Skeletal muscle tissue (tissue), 3 donors: ENCODE measurements at regions not wholly inside any gene's neighbourhood (a gene's known extent, or its start where the extent isn't known, plus 50 kb on each side); places are given as distances from the start of the nearest gene placed in this dataset.

ENCODE experiments used
- H3K27ac ChIP-seq: one replicate; pipeline ENCODE4 v1.7.0; 2013; ENCODE audit warnings: mild to moderate bottlenecking, low read depth, low read length, inconsistent platforms
- H3K27me3 ChIP-seq, 3 donors: one replicate each; pipeline ENCODE4 v1.7.0; 2013; ENCODE audit warnings: low read length in 3 of 3; ENCODE audit not compliant: control insufficient read depth in 3 of 3, insufficient read depth in 3 of 3
- H3K36me3 ChIP-seq, 3 donors: one replicate each; pipeline ENCODE4 v1.7.0; 2013; ENCODE audit warnings: low read length in 3 of 3; ENCODE audit not compliant: control insufficient read depth in 3 of 3, insufficient read depth in 3 of 3
- H3K4me1 ChIP-seq, 3 donors: one replicate each; pipeline ENCODE4 v1.7.0; 2013; ENCODE audit warnings: low read length in 3 of 3, mild to moderate bottlenecking in 3 of 3; ENCODE audit not compliant: control insufficient read depth in 3 of 3, insufficient read depth in 3 of 3
- H3K4me3 ChIP-seq, 3 donors: one replicate each; pipeline ENCODE4 v1.7.0; 2013; ENCODE audit warnings: low read length in 3 of 3
- H3K9ac ChIP-seq, 3 donors: one replicate each; pipeline ENCODE4 v1.7.0; 2013; ENCODE audit warnings: low read length in 3 of 3, mild to moderate bottlenecking in 3 of 3, moderate library complexity in 2 of 3, low read depth in 1 of 3
- H3K9me3 ChIP-seq, 3 donors: one replicate each; pipeline ENCODE4 v1.7.0; 2013; ENCODE audit warnings: low read length in 3 of 3; ENCODE audit not compliant: control insufficient read depth in 3 of 3
- donor health status: Osteomylitis.

DNA sequence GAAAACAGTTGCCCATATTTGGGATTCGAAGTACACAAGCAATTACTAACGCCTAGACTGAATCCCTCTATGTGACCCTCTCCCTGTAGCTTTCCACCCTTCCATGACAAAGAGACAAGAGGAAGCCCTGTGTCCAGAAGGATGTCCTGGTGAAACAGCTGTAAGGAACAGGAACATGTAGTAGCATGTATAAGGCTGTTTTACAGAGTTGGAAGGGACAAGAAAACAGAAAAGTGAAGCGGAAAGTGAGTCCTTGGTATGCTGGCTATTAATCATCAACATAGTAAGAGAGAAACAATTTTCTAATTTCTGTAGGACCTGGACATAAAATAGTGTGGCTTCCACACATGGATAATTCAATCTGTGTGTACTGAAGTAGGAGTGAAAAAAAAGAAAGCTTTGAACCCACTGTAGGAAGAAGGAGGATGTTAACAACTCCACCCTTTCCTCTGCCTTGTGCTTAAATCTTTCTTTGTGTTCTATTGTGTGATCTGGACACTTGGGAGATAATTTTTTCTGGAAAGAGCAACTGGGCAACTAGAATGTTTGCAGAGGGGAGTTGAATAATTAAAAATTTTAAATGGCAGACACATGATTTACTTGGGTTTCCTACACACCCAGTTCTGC lies 162.3 kb upstream of the ZSWIM2 start:
- Histone ChIP-seq H3K4me1 (no peaks in the 10 kb centered on the region), H3K9me3 (no peaks in the 10 kb centered on the region), H3K27me3 (no peaks in the 10 kb centered on the region), H3K27ac (no peak overlapping the region), H3K9ac (no peak overlapping the region), H3K36me3 (no peaks in the 10 kb centered on the region), H3K4me3 (no peak overlapping the region)

DNA sequence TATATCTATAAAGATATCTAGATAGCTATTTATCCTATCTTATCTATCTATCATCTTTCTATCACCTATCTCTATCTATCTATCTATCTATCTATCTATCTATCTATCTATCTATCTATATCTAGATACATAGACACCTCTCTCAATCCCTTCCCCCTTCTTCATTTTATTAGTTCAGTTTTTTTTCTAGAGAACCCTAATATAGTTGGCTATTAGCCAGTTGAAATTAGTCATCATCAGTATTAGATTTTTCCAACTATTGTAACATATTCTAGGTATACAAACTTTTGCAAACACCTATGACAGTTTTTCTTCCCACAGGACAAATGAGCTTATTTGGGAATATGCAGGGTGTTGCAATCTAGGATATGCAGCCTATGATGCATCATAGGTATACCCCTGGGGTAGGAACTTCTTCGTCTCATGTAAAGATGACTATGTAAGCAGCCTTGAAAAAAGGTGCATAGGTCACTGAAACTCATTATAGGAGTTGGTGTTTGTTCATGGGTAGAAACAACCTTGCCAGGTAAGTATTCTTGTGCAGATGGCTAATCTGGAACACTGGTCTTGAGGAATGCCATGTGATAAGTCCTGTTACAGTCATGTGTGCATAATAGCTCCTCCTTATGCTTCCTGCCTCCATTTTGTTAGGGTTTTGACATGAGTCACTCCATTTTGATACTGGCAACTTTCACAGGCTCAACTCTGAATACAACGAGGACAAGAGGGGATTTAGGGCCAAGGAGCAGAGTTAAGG lies 160.7 kb upstream of the ZSWIM2 start:
- Histone ChIP-seq H3K36me3 (no peaks in the 10 kb centered on the region), H3K9ac (no peak overlapping the region), H3K4me1 (no peaks in the 10 kb centered on the region), H3K27me3 (no peaks in the 10 kb centered on the region), H3K9me3 (no peaks in the 10 kb centered on the region), H3K4me3 (no peak overlapping the region), H3K27ac (no peak overlapping the region)

DNA sequence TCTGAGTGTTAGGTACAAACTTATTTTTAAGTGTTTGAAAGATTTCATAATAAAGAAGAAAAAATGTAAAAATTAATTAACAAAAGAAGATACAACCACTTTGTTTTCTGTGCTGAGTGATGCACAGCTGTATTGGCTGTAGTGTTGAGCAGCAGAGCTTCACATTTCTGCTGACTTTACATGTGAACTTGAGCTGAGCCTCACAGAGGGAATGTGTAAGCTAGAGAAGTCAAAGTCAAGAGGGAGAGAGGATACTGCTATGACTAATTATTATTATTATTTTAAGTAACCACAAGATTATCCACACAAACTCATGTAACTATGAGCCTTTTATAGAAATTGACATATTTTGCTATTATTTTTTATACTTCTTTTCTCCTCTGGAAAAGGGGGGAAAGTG lies 159.1 kb upstream of the ZSWIM2 start:
- Histone ChIP-seq H3K9me3 (no peaks in the 10 kb centered on the region), H3K27ac (no peak overlapping the region), H3K4me3 (no peak overlapping the region), H3K27me3 (no peaks in the 10 kb centered on the region), H3K4me1 (no peaks in the 10 kb centered on the region), H3K36me3 (no peaks in the 10 kb centered on the region), H3K9ac (no peak overlapping the region)

DNA sequence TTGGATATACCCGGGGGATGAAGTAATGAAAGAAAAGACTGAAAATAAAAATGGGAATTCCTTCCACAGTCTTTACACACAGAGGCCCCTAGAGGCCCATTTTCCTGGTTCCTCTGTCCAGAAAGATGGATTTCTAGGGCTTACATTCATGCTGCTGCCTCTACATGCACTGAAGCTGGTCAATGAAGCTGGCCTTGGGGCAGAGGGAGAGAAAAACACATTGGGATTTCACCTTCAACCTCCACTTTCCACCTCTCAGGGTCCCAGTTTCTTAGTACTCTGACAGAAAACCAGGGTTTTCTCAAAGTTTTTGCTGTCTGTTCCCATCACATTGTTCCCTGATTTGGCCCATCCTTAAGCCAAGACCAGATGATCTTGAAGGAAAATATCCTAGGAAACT lies 154.6 kb upstream of the ZSWIM2 start:
- Histone ChIP-seq H3K27me3 (no peaks in the 10 kb centered on the region), H3K4me1 (no peaks in the 10 kb centered on the region), H3K36me3 (no peaks in the 10 kb centered on the region), H3K9me3 (no peaks in the 10 kb centered on the region), H3K27ac (no peak overlapping the region), H3K4me3 (peak overlapping the region in 1 of 3 donors; percentile 54), H3K9ac (no peak overlapping the region)

DNA sequence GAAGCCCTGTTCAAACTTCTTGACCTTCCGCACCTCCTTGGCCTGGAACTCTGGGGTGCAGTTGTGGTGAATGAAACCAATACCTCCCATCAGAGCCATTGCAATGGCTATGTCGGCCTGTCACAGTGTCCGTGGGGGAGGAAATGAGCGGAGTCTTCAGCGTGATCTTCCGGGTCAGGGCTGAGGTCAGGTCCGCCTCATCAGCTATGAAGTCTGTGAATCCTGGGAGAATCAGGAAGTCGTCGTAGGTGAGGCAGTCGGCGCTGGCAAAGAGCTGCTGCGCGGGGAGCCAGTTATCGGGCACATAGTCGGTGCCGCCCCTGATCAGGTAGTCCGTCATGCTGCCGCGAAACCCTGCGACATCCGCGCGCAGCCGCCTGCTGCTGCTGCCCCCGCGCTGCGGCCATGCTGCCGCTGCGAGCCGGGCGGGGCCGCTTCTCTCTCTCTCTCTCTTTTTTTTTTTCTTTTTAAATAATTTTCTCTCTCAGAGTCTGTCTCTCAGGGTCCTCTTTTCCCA lies 154.1 kb upstream of the ZSWIM2 start:
- Histone ChIP-seq H3K9me3 (no peaks in the 10 kb centered on the region), H3K9ac (no peak overlapping the region), H3K4me1 (no peaks in the 10 kb centered on the region), H3K27me3 (no peaks in the 10 kb centered on the region), H3K36me3 (no peaks in the 10 kb centered on the region), H3K4me3 (peak overlapping the region in 1 of 3 donors; percentile 54), H3K27ac (no peak overlapping the region)

DNA sequence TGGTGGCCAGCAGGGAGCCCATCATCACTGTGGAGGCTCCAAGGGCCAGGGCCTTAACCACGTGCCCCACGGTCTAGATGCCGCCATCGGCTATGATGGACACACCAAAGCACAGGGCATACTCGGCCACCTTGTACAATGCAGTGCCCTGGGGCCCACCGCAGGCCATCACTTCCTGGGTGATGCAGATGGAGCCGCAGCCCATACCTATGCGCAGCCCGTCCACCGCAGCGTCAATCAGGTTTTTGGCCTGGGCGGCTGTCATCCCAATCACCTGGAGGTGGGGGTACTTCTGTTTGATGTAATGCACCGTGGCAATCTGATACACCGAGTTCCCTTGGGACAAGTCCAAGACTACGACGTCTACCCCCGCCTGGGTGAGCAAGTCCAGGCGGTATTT lies 153.3 kb upstream of the ZSWIM2 start:
- no peak overlapping the region for H3K9ac ChIP-seq
- H3K27ac ChIP-seq, result no peak overlapping the region
- no peak overlapping the region for H3K4me3 ChIP-seq
- H3K9me3 ChIP-seq, result no peaks in the 10 kb centered on the region
- no peaks in the 10 kb centered on the region for H3K4me1 ChIP-seq
- no peaks in the 10 kb centered on the region for H3K27me3 ChIP-seq
- H3K36me3 ChIP-seq, result no peaks in the 10 kb centered on the region

DNA sequence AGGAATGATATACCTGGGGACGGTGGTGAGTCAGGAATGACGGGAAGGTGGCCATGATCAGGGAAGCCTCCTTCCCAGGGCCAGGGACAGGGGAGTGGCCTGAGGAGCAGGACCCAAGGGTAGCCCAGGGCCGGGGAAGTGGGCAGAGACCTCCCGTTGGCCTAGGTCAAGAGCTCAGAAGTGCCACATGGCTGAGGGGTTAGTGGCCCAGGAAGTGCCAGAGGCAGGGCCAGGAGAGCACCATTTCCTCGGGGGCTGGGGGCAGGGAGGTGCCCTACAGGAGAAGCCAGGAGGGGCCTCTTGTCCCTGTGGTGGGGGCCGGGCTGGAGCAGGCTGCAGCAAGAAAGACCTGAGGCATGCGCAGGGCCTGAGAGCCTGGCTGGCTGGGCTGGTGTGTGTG lies 152.3 kb upstream of the ZSWIM2 start:
- H3K27me3 ChIP-seq, result no peaks in the 10 kb centered on the region
- H3K9ac ChIP-seq, result no peak overlapping the region
- H3K4me3 ChIP-seq, result no peak overlapping the region
- H3K36me3 ChIP-seq, result no peaks in the 10 kb centered on the region
- no peak overlapping the region for H3K27ac ChIP-seq
- H3K9me3 ChIP-seq, result no peaks in the 10 kb centered on the region
- no peaks in the 10 kb centered on the region for H3K4me1 ChIP-seq

DNA sequence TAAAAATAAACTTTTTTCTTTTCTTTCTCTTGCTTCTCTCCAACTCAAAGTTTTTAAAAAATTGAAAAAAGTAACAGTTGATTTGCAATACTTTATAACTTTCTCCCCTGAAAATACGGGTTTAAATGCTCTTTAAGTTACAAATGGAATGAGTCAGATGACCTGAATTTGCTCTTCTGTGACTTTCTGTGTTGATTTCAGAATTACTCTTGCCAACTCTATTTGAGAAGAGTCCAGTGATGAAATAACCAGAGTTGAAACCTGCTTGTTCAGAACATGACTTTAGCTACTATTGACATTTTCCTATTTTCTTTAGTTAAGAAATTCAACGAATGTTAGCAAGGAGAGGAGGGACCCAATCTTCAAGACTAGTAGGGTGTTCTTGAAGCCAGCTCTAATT lies 146.1 kb upstream of the ZSWIM2 start:
- no peaks in the 10 kb centered on the region for H3K36me3 ChIP-seq
- H3K4me1 ChIP-seq, result no peaks in the 10 kb centered on the region
- no peak overlapping the region for H3K27ac ChIP-seq
- H3K9me3 ChIP-seq, result no peaks in the 10 kb centered on the region
- no peak overlapping the region for H3K9ac ChIP-seq
- H3K27me3 ChIP-seq, result no peaks in the 10 kb centered on the region
- H3K4me3 ChIP-seq, result no peak overlapping the region

DNA sequence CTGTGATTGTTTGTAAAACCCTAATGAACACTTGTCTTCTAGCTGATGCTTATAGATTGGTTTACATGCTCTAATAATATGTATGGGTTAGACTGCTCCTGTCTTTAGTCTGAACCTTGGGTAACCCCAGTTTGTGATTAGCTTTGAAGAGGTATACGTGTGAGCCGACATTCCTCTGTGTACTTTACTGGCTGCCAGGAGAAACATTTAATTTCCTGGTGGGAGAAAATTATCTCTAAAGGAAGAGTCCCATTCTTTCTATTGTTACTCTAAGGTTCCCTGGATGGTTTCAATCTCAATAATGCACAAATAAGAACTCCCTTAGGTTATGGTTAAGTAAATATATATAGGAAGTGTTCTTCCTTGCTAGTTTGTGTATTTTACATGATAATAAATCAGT lies 143.6 kb upstream of the ZSWIM2 start:
- H3K9ac ChIP-seq, result no peak overlapping the region
- H3K4me1 ChIP-seq, result no peaks in the 10 kb centered on the region
- no peaks in the 10 kb centered on the region for H3K27me3 ChIP-seq
- no peaks in the 10 kb centered on the region for H3K36me3 ChIP-seq
- H3K9me3 ChIP-seq, result no peaks in the 10 kb centered on the region
- no peak overlapping the region for H3K27ac ChIP-seq
- no peak overlapping the region for H3K4me3 ChIP-seq

DNA sequence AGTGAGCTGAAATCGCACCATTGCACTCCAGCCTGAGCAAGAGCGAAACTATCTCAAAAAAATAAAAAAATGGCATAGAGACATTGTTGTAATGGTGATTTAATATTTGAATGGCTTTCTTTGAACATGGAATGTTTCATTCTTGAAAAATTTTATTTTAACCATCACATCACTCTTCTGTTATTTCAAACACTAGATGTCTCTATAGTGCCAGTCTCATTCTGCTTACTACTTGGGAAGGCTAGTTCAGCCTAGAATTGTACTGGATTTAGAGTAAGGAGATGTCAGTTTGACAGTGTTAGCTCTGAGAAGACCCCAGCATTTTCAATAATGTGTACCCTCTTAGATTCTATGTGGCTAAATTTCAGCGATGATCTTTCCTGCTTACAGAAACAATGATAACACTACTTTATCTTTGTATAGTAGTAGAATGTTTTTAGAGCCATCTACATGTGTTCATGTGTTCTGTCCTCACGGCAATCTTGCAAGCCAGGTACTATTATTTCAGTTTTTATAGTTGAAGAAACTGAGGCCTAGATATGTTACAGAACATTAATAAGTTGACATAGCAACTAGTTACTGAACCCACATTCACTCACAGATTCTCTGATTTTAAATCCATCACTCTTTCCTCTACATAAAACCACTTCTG lies 142.9 kb upstream of the ZSWIM2 start:
- Histone ChIP-seq H3K4me1 (no peaks in the 10 kb centered on the region), H3K27ac (no peak overlapping the region), H3K9me3 (no peaks in the 10 kb centered on the region), H3K36me3 (no peaks in the 10 kb centered on the region), H3K27me3 (no peaks in the 10 kb centered on the region), H3K4me3 (no peak overlapping the region), H3K9ac (no peak overlapping the region)
